RCC 7860 (cell line): ENCODE measurements at regions not wholly inside any gene's neighbourhood (a gene's known extent, or its start where the extent isn't known, plus 50 kb on each side); places are given as distances from the start of the nearest gene placed in this dataset.

Experiments
- DNase-seq: peaks from one replicate; pipeline ENCODE4 v3.0.0-alpha.2; 2015; ENCODE audit warnings: low spot score
- FAIRE-seq: peaks from 2 replicates; lab custom pipeline; 2012; peaks lifted over from hg19 to GRCh38; lab: Jason Lieb, UNC

GRCh38 chr19:27794494-27795042, 1418.4 kb downstream of the UQCRFS1 start:
- DNase-seq: no peak
- FAIRE-seq: no peak

GRCh38 chr19:27793644-27794493, 1419.1 kb downstream of the UQCRFS1 start:
- DNase-seq (peak; percentile 81), FAIRE-seq (peak; percentile 58)

- DNase-seq (peak; percentile 80), FAIRE-seq (peak; percentile 73)
Measured at GRCh38 chr19:27793128-27793643, 1419.8 kb downstream of the UQCRFS1 start.

GRCh38 chr19:27792576-27793127, 1420.3 kb downstream of the UQCRFS1 start:
- FAIRE-seq (no peak), DNase-seq (no peak)

- DNase-seq (no peak), FAIRE-seq (no peak)
Measured at GRCh38 chr19:27780367-27781075, 1432.4 kb downstream of the UQCRFS1 start.

GRCh38 chr19:27779954-27780353, 1433.0 kb downstream of the UQCRFS1 start:
- no peak for DNase-seq
- FAIRE-seq: no peak

GRCh38 chr19:27777726-27778125, 1435.2 kb downstream of the UQCRFS1 start:
- FAIRE-seq: no peak
- no peak for DNase-seq

GRCh38 chr19:27777242-27777641, 1435.7 kb downstream of the UQCRFS1 start:
- DNase-seq (no peak), FAIRE-seq (no peak)

GRCh38 chr19:27776524-27776923, 1436.4 kb downstream of the UQCRFS1 start:
- no peak for DNase-seq

GRCh38 chr19:27776020-27776419, 1436.9 kb downstream of the UQCRFS1 start:
- FAIRE-seq (no peak), DNase-seq (peak; percentile 16)

More at GRCh38 chr19:27776524-27776923, 1436.4 kb downstream of the UQCRFS1 start:
- FAIRE-seq: no peak

- no peak for FAIRE-seq
- DNase-seq: no peak
Measured at GRCh38 chr19:27775395-27775794, 1437.6 kb downstream of the UQCRFS1 start.

- DNase-seq: no peak
- no peak for FAIRE-seq
Measured at GRCh38 chr19:27774827-27775226, 1438.1 kb downstream of the UQCRFS1 start.

GRCh38 chr19:27774337-27774736, 1438.6 kb downstream of the UQCRFS1 start:
- DNase-seq: no peak

GRCh38 chr19:27773318-27774094, 1439.4 kb downstream of the UQCRFS1 start:
- DNase-seq (no peak), FAIRE-seq (no peak)

More at GRCh38 chr19:27774337-27774736, 1438.6 kb downstream of the UQCRFS1 start:
- FAIRE-seq: no peak

- DNase-seq (no peak), FAIRE-seq (no peak)
Measured at GRCh38 chr19:27772059-27772458, 1440.9 kb downstream of the UQCRFS1 start.

- DNase-seq (no peak), FAIRE-seq (no peak)
Measured at GRCh38 chr19:27770095-27770494, 1442.9 kb downstream of the UQCRFS1 start.

- DNase-seq (no peak), FAIRE-seq (no peak)
Measured at GRCh38 chr19:27767234-27767633, 1445.7 kb downstream of the UQCRFS1 start.

GRCh38 chr19:27765912-27766725, 1446.8 kb downstream of the UQCRFS1 start:
- FAIRE-seq: no peak
- DNase-seq: no peak

- no peak for FAIRE-seq
- no peak for DNase-seq
Measured at GRCh38 chr19:27765397-27765796, 1447.6 kb downstream of the UQCRFS1 start.
